ENCODE measurements at regions not wholly inside any gene's neighbourhood (a gene's known extent, or its start where the extent isn't known, plus 50 kb on each side); places are given as distances from the start of the nearest gene placed in this dataset.
"Not testable (repeated sequence)": the region's sequence is repeated elsewhere in the genome, so short reads cannot be mapped to it uniquely, and the experiment has no call there.

- not testable (repeated sequence) for DNase-seq (ENCODE audit: low spot score); H2BK15ac ChIP-seq (ENCODE audit: low read length); H3K4me2 ChIP-seq (ENCODE audit: insufficient read depth, low read length, poor library complexity, severe bottlenecking); H3K27ac ChIP-seq (replicated peaks; ENCODE audit: low read length); H3K9ac ChIP-seq (ENCODE audit: low read depth, low read length, poor library complexity); H3K4ac ChIP-seq (ENCODE audit: low read length); H2AK5ac ChIP-seq (ENCODE audit: low read depth, low read length); H3K23ac ChIP-seq (ENCODE audit: low read depth, low read length, poor library complexity); H3K4me3 ChIP-seq (ENCODE audit: low read length in 2 of 2); H3K36me3 ChIP-seq (replicated peaks in 1 of 2; ENCODE audit: control insufficient read depth in 2 of 2, insufficient read depth in 2 of 2, low read length in 2 of 2); H2BK12ac ChIP-seq (ENCODE audit: low read length); H2BK120ac ChIP-seq (ENCODE audit: low read depth, low read length); H2AFZ ChIP-seq (ENCODE audit: low read length); H4K91ac ChIP-seq (ENCODE audit: low read depth, low read length, poor library complexity); H3K14ac ChIP-seq (ENCODE audit: low read length); H3K9me3 ChIP-seq (replicated peaks in 1 of 2; ENCODE audit: control insufficient read depth in 2 of 2, insufficient read depth in 1 of 2, low read depth in 1 of 2, low read length in 2 of 2); H3K79me1 ChIP-seq (ENCODE audit: low read depth, low read length); H3K18ac ChIP-seq (ENCODE audit: low read length); H3K4me1 ChIP-seq (ENCODE audit: control insufficient read depth in 2 of 2, insufficient read depth in 1 of 2, low read depth in 1 of 2, low read length in 2 of 2); H2BK5ac ChIP-seq (ENCODE audit: low read length); H4K8ac ChIP-seq (ENCODE audit: low read depth, low read length); H3K27me3 ChIP-seq (ENCODE audit: control insufficient read depth in 3 of 3, insufficient read depth in 3 of 3, low read depth in 1 of 3, low read length in 3 of 3)
- WGBS, 2 donors (ENCODE audit: extremely low coverage in 2 of 2, insufficient read length in 2 of 2, insufficient replicate concordance in 1 of 2): no CpG with 5 or more reads among the region's 1 CpG
Observed at GRCh38 chr14:70238635-70239034, 49.9 kb upstream of the SLC8A3 start.

All from neuronal stem cell (in vitro differentiated cells).